ENCODE measurements at regions not wholly inside any gene's neighbourhood (a gene's known extent, or its start where the extent isn't known, plus 50 kb on each side); places are given as distances from the start of the nearest gene placed in this dataset.

GRCh38 chr5:175356428-175356827 lies 87.6 kb downstream of the DRD1 start:
- Histone ChIP-seq H3K4me1 (no peaks in the 10 kb centered on the region), H3K4me3 (no peak overlapping the region), H3K27ac (no peak overlapping the region), H3K36me3 (no peaks in the 10 kb centered on the region), H3K9me3 (no peaks in the 10 kb centered on the region), H3K27me3 (replicated peaks in 1 of 7) (peaks cover 0 to 33% (median 0%) of the 10 kb centered on the region in 7 donors)
- 58 to 69% (median 66%) methylated on average over 10 of the region's 10 CpGs for WGBS, 5 donors
- intact Hi-C loops (cut with DNase I; ENCODE audit: low total_unique reads) = no loop called here
- no peak for TF ChIP-seq CTCF (IDR thresholded peaks at IDR 0.05 in 8 of 11, conservative IDR thresholded peaks at IDR 0.05 in 3 of 11)
- TF ChIP-seq POLR2AphosphoS5 (IDR thresholded peaks at IDR 0.05) = no peak
- no peak for TF ChIP-seq POLR2A (IDR thresholded peaks at IDR 0.05)
- DNase-seq = no peak

- no peak for DNase-seq
- Histone ChIP-seq H3K9me3 (no peaks in the 10 kb centered on the region), H3K4me3 (no peak overlapping the region), H3K27me3 (replicated peaks in 1 of 7) (peaks cover 0 to 42% (median 0%) of the 10 kb centered on the region in 7 donors), H3K36me3 (no peaks in the 10 kb centered on the region), H3K27ac (no peak overlapping the region), H3K4me1 (no peaks in the 10 kb centered on the region)
- no peak for TF ChIP-seq POLR2AphosphoS5 (IDR thresholded peaks at IDR 0.05)
- no peak for TF ChIP-seq POLR2A (IDR thresholded peaks at IDR 0.05)
- no peak for TF ChIP-seq CTCF (IDR thresholded peaks at IDR 0.05 in 8 of 11, conservative IDR thresholded peaks at IDR 0.05 in 3 of 11)
- intact Hi-C loops (cut with DNase I; ENCODE audit: low total_unique reads) = no loop called here
- 36 to 46% (median 39%) methylated on average over 8 of the region's 8 CpGs for WGBS, 5 donors
Observed at GRCh38 chr5:175354964-175355363, 89.0 kb downstream of the DRD1 start.

- 76 to 87% (median 81%) methylated on average over 2 of the region's 2 CpGs for WGBS, 5 donors
- H3K27me3 ChIP-seq (replicated peaks in 1 of 7) = peaks cover 0 to 50% (median 0%) of the 10 kb centered on the region in 7 donors
- no peak overlapping the region for H3K27ac ChIP-seq
- H3K9me3 ChIP-seq = no peaks in the 10 kb centered on the region
- intact Hi-C loops (cut with DNase I; ENCODE audit: low total_unique reads) = no loop called here
- no peak for TF ChIP-seq CTCF (IDR thresholded peaks at IDR 0.05 in 8 of 11, conservative IDR thresholded peaks at IDR 0.05 in 3 of 11)
- TF ChIP-seq POLR2AphosphoS5 (IDR thresholded peaks at IDR 0.05) = no peak
- no peak for TF ChIP-seq POLR2A (IDR thresholded peaks at IDR 0.05)
- no peaks in the 10 kb centered on the region for H3K36me3 ChIP-seq
- DNase-seq = no peak
- no peaks in the 10 kb centered on the region for H3K4me1 ChIP-seq
- no peak overlapping the region for H3K4me3 ChIP-seq
Observed at GRCh38 chr5:175353926-175354325, 90.1 kb downstream of the DRD1 start.

- Histone ChIP-seq H3K27me3 (replicated peaks in 1 of 7) (peaks cover 0 to 66% (median 0%) of the 10 kb centered on the region in 7 donors), H3K4me3 (no peak overlapping the region), H3K27ac (no peak overlapping the region), H3K9me3 (no peaks in the 10 kb centered on the region), H3K36me3 (no peaks in the 10 kb centered on the region), H3K4me1 (no peaks in the 10 kb centered on the region)
- TF ChIP-seq CTCF (IDR thresholded peaks at IDR 0.05 in 8 of 11, conservative IDR thresholded peaks at IDR 0.05 in 3 of 11) = no peak
- no peak for TF ChIP-seq POLR2A (IDR thresholded peaks at IDR 0.05)
- no peak for TF ChIP-seq POLR2AphosphoS5 (IDR thresholded peaks at IDR 0.05)
- WGBS, 5 donors = 80 to 86% (median 82%) methylated on average over 6 to 7 of the region's 7 CpGs
- intact Hi-C loops (cut with DNase I; ENCODE audit: low total_unique reads) = no loop called here
- DNase-seq = no peak
Observed at GRCh38 chr5:175351897-175352590, 91.9 kb downstream of the DRD1 start.

All from spleen (tissue), 11 donors.